ENCODE measurements at regions not wholly inside any gene's neighbourhood (a gene's known extent, or its start where the extent isn't known, plus 50 kb on each side); places are given as distances from the start of the nearest gene placed in this dataset.

DNA sequence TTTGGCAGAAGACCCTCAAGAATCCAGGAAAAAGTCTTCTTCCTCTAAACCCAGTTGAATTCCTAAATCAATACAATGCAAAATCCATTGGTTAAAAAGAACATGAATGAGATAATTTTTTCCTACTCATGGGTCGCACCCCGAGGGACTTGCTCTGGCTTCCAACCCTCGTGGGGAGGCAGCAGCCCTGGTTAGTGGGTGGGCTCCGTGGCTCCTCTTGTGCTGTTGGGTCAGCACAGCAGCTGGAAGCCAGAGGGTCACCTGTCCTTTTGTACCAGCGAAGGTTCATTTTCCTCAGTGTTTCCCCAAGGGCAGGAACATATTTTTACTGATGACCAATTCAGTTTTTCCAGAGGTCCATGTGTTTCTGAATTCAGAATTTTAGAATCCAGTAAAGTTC is 120.6 kb upstream of the S1PR3 start:
- no peak overlapping the region for H3K23ac ChIP-seq (ENCODE audit: insufficient read length, low read depth, low read length)
- H4K8ac ChIP-seq (replicated peaks; ENCODE audit: insufficient read length, low read depth, low read length) = no peak overlapping the region
- H3T11ph ChIP-seq (ENCODE audit: low read length) = no peak overlapping the region
- Mint-ChIP-seq H3K27me3 (ENCODE audit: low read depth) (peaks cover 2% of the 10 kb centered on the region), H3K4me1 (no peaks in the 10 kb centered on the region), H3K36me3 (ENCODE audit: insufficient read depth in 1 of 3, low read depth in 3 of 3) (peaks cover 0 to 12% (median 3%) of the 10 kb centered on the region in 3 experiments; a peak in 4 of 7 replicates), H3K4me3 (no peak overlapping the region), H3K27ac (no peak overlapping the region), H3K9me3 (peaks cover 13 to 14% of the 10 kb centered on the region in 2 experiments)
- no peak overlapping the region for H3K4me2 ChIP-seq (ENCODE audit: insufficient read depth, insufficient read length, low read length)
- no peaks in the 10 kb centered on the region for H3K79me1 ChIP-seq (ENCODE audit: insufficient read depth, low read depth, low read length, poor library complexity, severe bottlenecking)
- H3K4ac ChIP-seq (ENCODE audit: low read depth, low read length) = no peak overlapping the region
- no peak overlapping the region for H3K18ac ChIP-seq (ENCODE audit: insufficient read length, low read depth, low read length)
- no peak overlapping the region for H3K14ac ChIP-seq (ENCODE audit: insufficient read depth, low read length)
- no peak overlapping the region for H2BK5ac ChIP-seq (ENCODE audit: insufficient read length, low read length)
- no peaks in the 10 kb centered on the region for H3K27me3 ChIP-seq (ENCODE audit: insufficient read depth, low read length)
- no peaks in the 10 kb centered on the region for H3K4me1 ChIP-seq (ENCODE audit: insufficient read depth, low read length)
- H2AK5ac ChIP-seq (ENCODE audit: insufficient read length, low read length) = no peak overlapping the region
- no peaks in the 10 kb centered on the region for H4K20me1 ChIP-seq (ENCODE audit: control insufficient read depth, insufficient read depth, insufficient read length)
- no peak overlapping the region for H2BK120ac ChIP-seq (ENCODE audit: low read depth, low read length, poor library complexity, severe bottlenecking)
- no peak overlapping the region for H2AFZ ChIP-seq (ENCODE audit: low read length)
- H3K9me3 ChIP-seq (ENCODE audit: control insufficient read depth, low read depth, low read length) = no peaks in the 10 kb centered on the region
- H2BK20ac ChIP-seq (ENCODE audit: low read depth, low read length, poor library complexity, severe bottlenecking) = no peak overlapping the region
- no peak overlapping the region for H3K56ac ChIP-seq (ENCODE audit: insufficient read length, low read depth, low read length)
- no peaks in the 10 kb centered on the region for H3K23me2 ChIP-seq (ENCODE audit: insufficient read length, low read depth, low read length, poor library complexity, severe bottlenecking)
- no peak overlapping the region for H4K91ac ChIP-seq (ENCODE audit: insufficient read length, low read depth, low read length)
- H4K5ac ChIP-seq (ENCODE audit: insufficient read length, low read depth, low read length) = no peak overlapping the region
- H3K79me2 ChIP-seq (ENCODE audit: insufficient read depth, low read length) = no peaks in the 10 kb centered on the region
- H3K27ac ChIP-seq (ENCODE audit: insufficient read length, low read depth, low read length) = no peak overlapping the region
- DNase-seq = no peak
- no peak overlapping the region for H3K9ac ChIP-seq (ENCODE audit: extremely low read depth, insufficient read length, low read length)
- no peak overlapping the region for H2BK12ac ChIP-seq (ENCODE audit: insufficient read length, low read depth, low read length)
- TF ChIP-seq CTCF (conservative IDR thresholded peaks at IDR 0.05) = no peak
- no peak overlapping the region for H2BK15ac ChIP-seq (ENCODE audit: low read depth, low read length)
- WGBS (ENCODE audit: extremely low coverage, insufficient read length, low lambda C conversion rate) = no CpG with 5 or more reads among the region's 5 CpGs

Data from H9 (cell line).